AG10803 (cell line): ENCODE measurements at regions not wholly inside any gene's neighbourhood (a gene's known extent, or its start where the extent isn't known, plus 50 kb on each side); places are given as distances from the start of the nearest gene placed in this dataset.

Source experiments
- DNase-seq: peaks from one replicate; pipeline ENCODE4 v3.0.0; 2010; ENCODE audit warnings: low read depth
- H3K4me3 ChIP-seq: 2 replicates; pipeline ENCODE4 v1.5.1; 2011; ENCODE audit warnings: mild to moderate bottlenecking, low read length, control low read depth
- CTCF ChIP-seq: conservative IDR thresholded peaks from 2 replicates; pipeline ENCODE4 v1.5.1; 2011; ENCODE audit warnings: mild to moderate bottlenecking, low read length, control low read depth, inconsistent platforms

GRCh38 chr12:75974323-75975187 is 57.0 kb downstream of the PHLDA1 start:
- no peak overlapping the region for H3K4me3 ChIP-seq
- DNase-seq: no peak
- no peak for TF ChIP-seq CTCF

- H3K4me3 ChIP-seq: no peak overlapping the region
- no peak for DNase-seq
- TF ChIP-seq CTCF: no peak
These were observed 60.3 kb downstream of the PHLDA1 start for GRCh38 chr12:75971253-75971652.

- no peak for TF ChIP-seq CTCF
- DNase-seq: no peak
- H3K4me3 ChIP-seq: no peak overlapping the region
These were observed 61.3 kb downstream of the PHLDA1 start for GRCh38 chr12:75970310-75970709.

DNA sequence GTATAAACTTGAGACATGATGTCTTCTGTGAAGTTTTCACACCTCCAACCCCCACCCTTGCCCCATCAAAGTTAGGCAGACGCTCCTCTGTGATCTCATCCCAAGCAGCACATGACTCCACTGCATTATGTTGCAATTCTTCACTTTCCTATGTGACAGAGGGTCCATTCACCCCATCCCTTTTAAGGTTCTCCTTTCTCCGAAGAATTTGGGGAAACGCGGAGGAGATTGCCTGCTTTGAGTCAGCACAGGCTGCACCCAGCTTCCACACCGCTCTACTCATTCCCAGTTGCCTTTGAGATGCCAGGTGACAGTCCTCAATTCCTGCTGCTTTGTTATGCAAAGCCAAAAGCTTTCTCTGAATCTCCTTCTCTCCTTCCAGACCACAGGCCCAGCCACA is 61.8 kb downstream of the PHLDA1 start:
- no peak overlapping the region for H3K4me3 ChIP-seq
- DNase-seq: peak; percentile 41
- no peak for TF ChIP-seq CTCF

DNA sequence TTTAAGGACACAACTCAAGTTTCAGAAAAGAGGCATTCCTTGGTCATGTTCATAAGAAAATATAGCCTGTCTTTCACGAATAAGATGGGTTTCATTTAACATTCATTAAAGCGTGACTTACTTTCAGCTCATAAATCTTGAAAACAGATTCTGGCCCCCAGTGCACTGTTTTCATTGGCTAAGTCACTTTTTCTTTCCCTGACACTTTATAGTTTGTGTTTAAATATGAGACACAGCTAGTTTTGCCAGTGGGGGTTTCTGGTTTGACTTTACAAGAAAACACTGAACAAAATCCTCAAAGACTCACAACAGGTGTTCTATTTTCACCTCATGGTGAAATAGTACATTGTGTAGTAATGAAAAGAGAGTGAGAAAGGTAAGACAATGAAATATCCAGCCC is 65.9 kb downstream of the PHLDA1 start:
- H3K4me3 ChIP-seq: no peak overlapping the region
- no peak for DNase-seq
- TF ChIP-seq CTCF: no peak

DNA sequence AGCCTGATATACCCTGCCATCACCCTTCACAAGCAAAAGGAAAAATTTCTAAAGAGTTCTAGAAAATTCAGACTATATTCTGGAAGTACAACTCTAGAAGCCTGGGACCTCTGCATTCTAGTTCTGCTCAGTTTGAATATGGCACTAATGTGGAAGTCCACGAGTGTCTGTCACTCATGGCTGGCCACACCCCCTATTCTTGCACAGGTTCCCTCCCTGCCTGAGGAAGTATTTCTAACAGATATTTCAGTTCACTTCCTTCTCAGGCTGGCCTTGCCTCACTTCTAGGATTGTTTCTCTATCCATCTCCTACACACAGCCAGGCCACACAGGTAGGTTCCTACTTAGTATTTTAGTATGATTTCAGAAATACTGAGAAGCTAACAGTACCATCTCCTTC is 67.4 kb downstream of the PHLDA1 start:
- no peak for TF ChIP-seq CTCF
- no peak for DNase-seq
- H3K4me3 ChIP-seq: no peak overlapping the region

DNA sequence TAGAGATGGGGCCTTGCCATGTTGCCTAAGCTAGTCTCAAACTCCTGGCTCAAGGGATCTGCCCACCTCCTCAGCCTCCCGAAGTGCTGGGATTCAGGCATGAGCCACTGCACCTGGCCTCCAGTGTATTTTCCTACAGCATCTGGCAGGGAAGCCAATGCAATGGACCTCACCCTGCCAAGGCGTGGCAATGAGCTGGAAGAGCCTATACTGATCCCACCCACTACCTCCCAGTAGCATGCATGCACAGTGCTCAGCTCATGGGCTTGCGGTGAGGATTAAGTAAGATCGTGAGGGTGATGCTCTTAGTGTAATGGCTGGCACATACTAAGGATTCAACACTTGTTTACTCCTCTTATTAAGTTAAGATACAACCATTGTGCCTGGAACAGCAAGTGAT is 69.7 kb downstream of the PHLDA1 start:
- DNase-seq: no peak
- no peak overlapping the region for H3K4me3 ChIP-seq
- no peak for TF ChIP-seq CTCF
